GM23338 (cell line): ENCODE measurements at regions not wholly inside any gene's neighbourhood (a gene's known extent, or its start where the extent isn't known, plus 50 kb on each side); places are given as distances from the start of the nearest gene placed in this dataset.

Experiments
- CREB1 ChIP-seq: fragments of 250-450 bp; sonication (Bioruptor Pico); IDR thresholded peaks from 2 replicates; pipeline ENCODE4 v1.5.0; 2020; ENCODE audit warnings: low read depth, mild to moderate bottlenecking, moderate library complexity
- EZH2 ChIP-seq: fragments of 200-600 bp; sonication (generic); IDR thresholded peaks from one replicate; pipeline ENCODE4 v1.8.0; 2017; ENCODE audit warnings: antibody characterized with exemption, mild to moderate bottlenecking, low read depth; ENCODE audit not compliant: unreplicated experiment
- EZH2phosphoT487 ChIP-seq: fragments of 200-600 bp; sonication (generic); IDR thresholded peaks from one replicate; pipeline ENCODE4 v1.8.1; 2018; ENCODE audit warnings: antibody characterized with exemption; ENCODE audit not compliant: unreplicated experiment
- NANOG ChIP-seq: IDR thresholded peaks from 2 replicates; pipeline ENCODE4 v1.6.1; 2016; ENCODE audit warnings: antibody characterized with exemption, borderline replicate concordance
- POLR2AphosphoS5 ChIP-seq: IDR thresholded peaks from 2 replicates; pipeline ENCODE4 v1.6.1; 2016; ENCODE audit warnings: antibody characterized with exemption, low read depth
- ZNF331 ChIP-seq: fragments of 250-450 bp; sonication (Bioruptor Pico); IDR thresholded peaks from 2 replicates; pipeline ENCODE4 v1.5.0; 2020; ENCODE audit warnings: low read depth, mild to moderate bottlenecking, moderate library complexity
- TF ChIP-seq, protein P1 (sequence below), 2 experiments: fragments of 200-600 bp in 1 of 2; sonication (generic) in 1 of 2; conservative IDR thresholded peaks; 2 replicates each; pipeline versions ENCODE4 v1.5.1 to v1.6.1; 2016 to 2017; ENCODE audit warnings: antibody characterized with exemption in 2 of 2, low read depth in 2 of 2, mild to moderate bottlenecking in 2 of 2, moderate library complexity in 1 of 2
- TF ChIP-seq, protein P2 (sequence below): IDR thresholded peaks from one replicate; pipeline ENCODE4 v1.6.1; 2018; ENCODE audit warnings: antibody characterized with exemption; ENCODE audit not compliant: unreplicated experiment
- TF ChIP-seq, protein P3 (sequence below): IDR thresholded peaks from 2 replicates; pipeline ENCODE4 v1.6.1; 2016; ENCODE audit warnings: antibody characterized with exemption

DNA sequence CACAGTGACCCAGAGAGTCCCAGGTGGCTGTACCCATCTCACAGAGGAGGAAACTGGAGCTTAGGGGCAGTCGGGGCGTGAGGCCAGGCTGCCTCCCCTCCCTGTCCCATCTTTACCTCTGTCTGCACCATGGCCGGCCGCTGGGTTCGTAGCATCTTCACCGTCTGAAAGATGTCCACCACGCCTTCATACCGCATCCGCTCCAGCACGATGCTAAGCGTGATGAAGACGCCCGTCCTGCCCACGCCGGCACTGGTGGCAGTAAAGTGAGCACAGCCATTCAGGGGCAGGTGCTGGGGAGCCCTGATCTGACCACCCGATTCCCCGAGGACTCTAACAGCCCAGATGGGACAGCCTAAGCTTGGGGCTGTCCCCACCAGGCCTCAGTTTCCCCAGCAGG lies 132.8 kb downstream of the PTPRS start:
- TF ChIP-seq, protein P1, sequence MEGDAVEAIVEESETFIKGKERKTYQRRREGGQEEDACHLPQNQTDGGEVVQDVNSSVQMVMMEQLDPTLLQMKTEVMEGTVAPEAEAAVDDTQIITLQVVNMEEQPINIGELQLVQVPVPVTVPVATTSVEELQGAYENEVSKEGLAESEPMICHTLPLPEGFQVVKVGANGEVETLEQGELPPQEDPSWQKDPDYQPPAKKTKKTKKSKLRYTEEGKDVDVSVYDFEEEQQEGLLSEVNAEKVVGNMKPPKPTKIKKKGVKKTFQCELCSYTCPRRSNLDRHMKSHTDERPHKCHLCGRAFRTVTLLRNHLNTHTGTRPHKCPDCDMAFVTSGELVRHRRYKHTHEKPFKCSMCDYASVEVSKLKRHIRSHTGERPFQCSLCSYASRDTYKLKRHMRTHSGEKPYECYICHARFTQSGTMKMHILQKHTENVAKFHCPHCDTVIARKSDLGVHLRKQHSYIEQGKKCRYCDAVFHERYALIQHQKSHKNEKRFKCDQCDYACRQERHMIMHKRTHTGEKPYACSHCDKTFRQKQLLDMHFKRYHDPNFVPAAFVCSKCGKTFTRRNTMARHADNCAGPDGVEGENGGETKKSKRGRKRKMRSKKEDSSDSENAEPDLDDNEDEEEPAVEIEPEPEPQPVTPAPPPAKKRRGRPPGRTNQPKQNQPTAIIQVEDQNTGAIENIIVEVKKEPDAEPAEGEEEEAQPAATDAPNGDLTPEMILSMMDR (conservative IDR thresholded peaks at IDR 0.05; ENCODE audit: low read depth in 2 of 2): no peak
- TF ChIP-seq POLR2AphosphoS5 (no peak), EZH2 (no peak), ZNF331 (CRISPR knock-in tag) (no peak), EZH2phosphoT487 (no peak), NANOG (no peak), CREB1 (CRISPR knock-in tag) (no peak)
- TF ChIP-seq, protein P2, sequence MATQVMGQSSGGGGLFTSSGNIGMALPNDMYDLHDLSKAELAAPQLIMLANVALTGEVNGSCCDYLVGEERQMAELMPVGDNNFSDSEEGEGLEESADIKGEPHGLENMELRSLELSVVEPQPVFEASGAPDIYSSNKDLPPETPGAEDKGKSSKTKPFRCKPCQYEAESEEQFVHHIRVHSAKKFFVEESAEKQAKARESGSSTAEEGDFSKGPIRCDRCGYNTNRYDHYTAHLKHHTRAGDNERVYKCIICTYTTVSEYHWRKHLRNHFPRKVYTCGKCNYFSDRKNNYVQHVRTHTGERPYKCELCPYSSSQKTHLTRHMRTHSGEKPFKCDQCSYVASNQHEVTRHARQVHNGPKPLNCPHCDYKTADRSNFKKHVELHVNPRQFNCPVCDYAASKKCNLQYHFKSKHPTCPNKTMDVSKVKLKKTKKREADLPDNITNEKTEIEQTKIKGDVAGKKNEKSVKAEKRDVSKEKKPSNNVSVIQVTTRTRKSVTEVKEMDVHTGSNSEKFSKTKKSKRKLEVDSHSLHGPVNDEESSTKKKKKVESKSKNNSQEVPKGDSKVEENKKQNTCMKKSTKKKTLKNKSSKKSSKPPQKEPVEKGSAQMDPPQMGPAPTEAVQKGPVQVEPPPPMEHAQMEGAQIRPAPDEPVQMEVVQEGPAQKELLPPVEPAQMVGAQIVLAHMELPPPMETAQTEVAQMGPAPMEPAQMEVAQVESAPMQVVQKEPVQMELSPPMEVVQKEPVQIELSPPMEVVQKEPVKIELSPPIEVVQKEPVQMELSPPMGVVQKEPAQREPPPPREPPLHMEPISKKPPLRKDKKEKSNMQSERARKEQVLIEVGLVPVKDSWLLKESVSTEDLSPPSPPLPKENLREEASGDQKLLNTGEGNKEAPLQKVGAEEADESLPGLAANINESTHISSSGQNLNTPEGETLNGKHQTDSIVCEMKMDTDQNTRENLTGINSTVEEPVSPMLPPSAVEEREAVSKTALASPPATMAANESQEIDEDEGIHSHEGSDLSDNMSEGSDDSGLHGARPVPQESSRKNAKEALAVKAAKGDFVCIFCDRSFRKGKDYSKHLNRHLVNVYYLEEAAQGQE: no peak
- TF ChIP-seq, protein P3, sequence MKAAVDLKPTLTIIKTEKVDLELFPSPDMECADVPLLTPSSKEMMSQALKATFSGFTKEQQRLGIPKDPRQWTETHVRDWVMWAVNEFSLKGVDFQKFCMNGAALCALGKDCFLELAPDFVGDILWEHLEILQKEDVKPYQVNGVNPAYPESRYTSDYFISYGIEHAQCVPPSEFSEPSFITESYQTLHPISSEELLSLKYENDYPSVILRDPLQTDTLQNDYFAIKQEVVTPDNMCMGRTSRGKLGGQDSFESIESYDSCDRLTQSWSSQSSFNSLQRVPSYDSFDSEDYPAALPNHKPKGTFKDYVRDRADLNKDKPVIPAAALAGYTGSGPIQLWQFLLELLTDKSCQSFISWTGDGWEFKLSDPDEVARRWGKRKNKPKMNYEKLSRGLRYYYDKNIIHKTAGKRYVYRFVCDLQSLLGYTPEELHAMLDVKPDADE: no peak
